HG03045 (cell line): ENCODE measurements at regions not wholly inside any gene's neighbourhood (a gene's known extent, or its start where the extent isn't known, plus 50 kb on each side); places are given as distances from the start of the nearest gene placed in this dataset.

ENCODE experiments used
- ATAC-seq: cut with Tn5 transposase; IDR thresholded peaks from one replicate; pipeline ENCODE4 v1.9.1; 2021; ENCODE audit warnings: mild to moderate bottlenecking, moderate library complexity; ENCODE audit not compliant: unreplicated experiment

- no peak for ATAC-seq
These were observed 87.2 kb upstream of the XCR1 start for GRCh38 chr3:46114323-46114988.

GRCh38 chr3:46113608-46114007, 86.3 kb upstream of the XCR1 start:
- ATAC-seq, result no peak

- no peak for ATAC-seq
These were observed 85.7 kb upstream of the XCR1 start for GRCh38 chr3:46112984-46113383.

GRCh38 chr3:46112296-46112695, 85.0 kb upstream of the XCR1 start:
- ATAC-seq, result no peak

- peak; percentile 57 for ATAC-seq
These were observed 83.6 kb upstream of the XCR1 start for GRCh38 chr3:46110701-46111493.

GRCh38 chr3:46107682-46108081, 80.4 kb upstream of the XCR1 start:
- ATAC-seq, result no peak

- ATAC-seq, result no peak
These were observed 78.1 kb upstream of the XCR1 start for GRCh38 chr3:46105306-46105919.

GRCh38 chr3:46104706-46105105, 77.4 kb upstream of the XCR1 start:
- ATAC-seq, result no peak

GRCh38 chr3:46102780-46103130, 75.5 kb upstream of the XCR1 start:
- ATAC-seq, result no peak

GRCh38 chr3:46102059-46102779, 74.9 kb upstream of the XCR1 start:
- ATAC-seq, result no peak

- no peak for ATAC-seq
These were observed 73.5 kb upstream of the XCR1 start for GRCh38 chr3:46100812-46101211.

- ATAC-seq, result no peak
These were observed 71.1 kb upstream of the XCR1 start for GRCh38 chr3:46098319-46098761.

- ATAC-seq, result no peak
These were observed 70.5 kb upstream of the XCR1 start for GRCh38 chr3:46097691-46098241.

- no peak for ATAC-seq
These were observed 69.5 kb upstream of the XCR1 start for GRCh38 chr3:46096781-46097180.

- no peak for ATAC-seq
These were observed 69.1 kb upstream of the XCR1 start for GRCh38 chr3:46096336-46096735.

GRCh38 chr3:46095307-46095706, 68.0 kb upstream of the XCR1 start:
- peak; percentile 60 for ATAC-seq

GRCh38 chr3:46094506-46094905, 67.2 kb upstream of the XCR1 start:
- no peak for ATAC-seq

GRCh38 chr3:46093966-46094365, 66.7 kb upstream of the XCR1 start:
- ATAC-seq, result no peak

GRCh38 chr3:46093327-46093942, 66.2 kb upstream of the XCR1 start:
- no peak for ATAC-seq

- no peak for ATAC-seq
These were observed 65.4 kb upstream of the XCR1 start for GRCh38 chr3:46092702-46093080.
